Sigmoid colon (tissue), 6 donors: ENCODE measurements at regions not wholly inside any gene's neighbourhood (a gene's known extent, or its start where the extent isn't known, plus 50 kb on each side); places are given as distances from the start of the nearest gene placed in this dataset.

Source experiments
- DNase-seq: peaks from one replicate; pipeline ENCODE4 v3.0.0-alpha.2; 2019
- H3K27ac ChIP-seq, 4 donors: fragments of 200-600 bp; sonication (generic); one replicate each; pipeline ENCODE4 v1.5.1; 2016 to 2019; ENCODE audit warnings: mild to moderate bottlenecking in 1 of 4
- H3K27me3 ChIP-seq, 3 donors: fragments of 200-600 bp; sonication (generic); one replicate each; pipeline ENCODE4 v1.5.1; 2019; ENCODE audit warnings: mild to moderate bottlenecking in 1 of 3
- H3K36me3 ChIP-seq, 4 donors: fragments of 200-600 bp; sonication (generic); one replicate each; pipeline ENCODE4 v1.5.1; 2016 to 2019
- H3K4me1 ChIP-seq, 4 donors: fragments of 200-600 bp; sonication (generic); one replicate each; pipeline ENCODE4 v1.5.1; 2017 to 2019
- H3K4me3 ChIP-seq, 4 donors: fragments of 200-600 bp; sonication (generic); one replicate each; pipeline ENCODE4 v1.5.1; 2017 to 2019; ENCODE audit warnings: mild to moderate bottlenecking in 2 of 4, moderate library complexity in 1 of 4
- H3K9me3 ChIP-seq, 4 donors: fragments of 200-600 bp in 3 of 4; sonication (generic) in 3 of 4; one replicate each; pipeline versions ENCODE4 v1.5.1 to v1.6.1; 2013 to 2019
- EP300 ChIP-seq, 4 donors: sonication (generic); formaldehyde crosslinking; IDR thresholded peaks; one replicate each; pipeline ENCODE4 v1.6.1; 2017; ENCODE audit warnings: antibody characterized with exemption in 4 of 4
- POLR2A ChIP-seq, 2 donors: fragments of 450-650 bp; IDR thresholded peaks; one replicate each; pipeline ENCODE4 v1.6.1; 2016; ENCODE audit warnings: antibody characterized with exemption in 2 of 2, mild to moderate bottlenecking in 2 of 2, moderate library complexity in 2 of 2
- POLR2AphosphoS5 ChIP-seq, 4 donors: sonication (generic); formaldehyde crosslinking; IDR thresholded peaks; one replicate each; pipeline ENCODE4 v1.6.1; 2017; ENCODE audit warnings: antibody characterized with exemption in 4 of 4
- WGBS, 2 donors: extraction: QIAGEN DNeasy Blood & Tissue Kit; methylation state at CpG; one replicate each; pipeline ENCODE4 v1.1.7; 2013; 5-methylcytosine and 5-hydroxymethylcytosine counted together
- intact Hi-C: fragments of 100-400 bp; cut with DNase I; formaldehyde crosslinking; loops from one replicate; pipeline ENCODE4 v1.15.1; 2023
- TF ChIP-seq, protein P1 (sequence below), 4 experiments: fragments of 450-650 bp in 3 of 4; fragments of 200-600 bp in 1 of 4; IDR thresholded peaks; one replicate each; pipeline ENCODE4 v1.5.1; 2016 to 2019; ENCODE audit warnings: antibody characterized with exemption in 4 of 4, mild to moderate bottlenecking in 3 of 4, moderate library complexity in 2 of 4
- donor health status: healthy with polysubstance abuse.
- donor health status: healthy.

GRCh38 chr9:20199111-20199510, 410.3 kb upstream of the SLC24A2 start:
- no peak for TF ChIP-seq POLR2AphosphoS5 (IDR thresholded peaks at IDR 0.05)
- TF ChIP-seq, protein P1, sequence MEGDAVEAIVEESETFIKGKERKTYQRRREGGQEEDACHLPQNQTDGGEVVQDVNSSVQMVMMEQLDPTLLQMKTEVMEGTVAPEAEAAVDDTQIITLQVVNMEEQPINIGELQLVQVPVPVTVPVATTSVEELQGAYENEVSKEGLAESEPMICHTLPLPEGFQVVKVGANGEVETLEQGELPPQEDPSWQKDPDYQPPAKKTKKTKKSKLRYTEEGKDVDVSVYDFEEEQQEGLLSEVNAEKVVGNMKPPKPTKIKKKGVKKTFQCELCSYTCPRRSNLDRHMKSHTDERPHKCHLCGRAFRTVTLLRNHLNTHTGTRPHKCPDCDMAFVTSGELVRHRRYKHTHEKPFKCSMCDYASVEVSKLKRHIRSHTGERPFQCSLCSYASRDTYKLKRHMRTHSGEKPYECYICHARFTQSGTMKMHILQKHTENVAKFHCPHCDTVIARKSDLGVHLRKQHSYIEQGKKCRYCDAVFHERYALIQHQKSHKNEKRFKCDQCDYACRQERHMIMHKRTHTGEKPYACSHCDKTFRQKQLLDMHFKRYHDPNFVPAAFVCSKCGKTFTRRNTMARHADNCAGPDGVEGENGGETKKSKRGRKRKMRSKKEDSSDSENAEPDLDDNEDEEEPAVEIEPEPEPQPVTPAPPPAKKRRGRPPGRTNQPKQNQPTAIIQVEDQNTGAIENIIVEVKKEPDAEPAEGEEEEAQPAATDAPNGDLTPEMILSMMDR (IDR thresholded peaks at IDR 0.05): no peak
- TF ChIP-seq POLR2A (IDR thresholded peaks at IDR 0.05): no peak
- TF ChIP-seq EP300 (IDR thresholded peaks at IDR 0.05): no peak
- Histone ChIP-seq H3K4me1 (peaks cover 0 to 18% (median 10%) of the 10 kb centered on the region in 4 donors), H3K27me3 (no peaks in the 10 kb centered on the region), H3K27ac (no peak overlapping the region), H3K36me3 (no peaks in the 10 kb centered on the region), H3K4me3 (no peak overlapping the region), H3K9me3 (no peaks in the 10 kb centered on the region)
- no peak for DNase-seq
- 45 to 93% methylated on average over 2 of the region's 2 CpGs for WGBS, 2 donors
- intact Hi-C loops: no loop called here

DNA sequence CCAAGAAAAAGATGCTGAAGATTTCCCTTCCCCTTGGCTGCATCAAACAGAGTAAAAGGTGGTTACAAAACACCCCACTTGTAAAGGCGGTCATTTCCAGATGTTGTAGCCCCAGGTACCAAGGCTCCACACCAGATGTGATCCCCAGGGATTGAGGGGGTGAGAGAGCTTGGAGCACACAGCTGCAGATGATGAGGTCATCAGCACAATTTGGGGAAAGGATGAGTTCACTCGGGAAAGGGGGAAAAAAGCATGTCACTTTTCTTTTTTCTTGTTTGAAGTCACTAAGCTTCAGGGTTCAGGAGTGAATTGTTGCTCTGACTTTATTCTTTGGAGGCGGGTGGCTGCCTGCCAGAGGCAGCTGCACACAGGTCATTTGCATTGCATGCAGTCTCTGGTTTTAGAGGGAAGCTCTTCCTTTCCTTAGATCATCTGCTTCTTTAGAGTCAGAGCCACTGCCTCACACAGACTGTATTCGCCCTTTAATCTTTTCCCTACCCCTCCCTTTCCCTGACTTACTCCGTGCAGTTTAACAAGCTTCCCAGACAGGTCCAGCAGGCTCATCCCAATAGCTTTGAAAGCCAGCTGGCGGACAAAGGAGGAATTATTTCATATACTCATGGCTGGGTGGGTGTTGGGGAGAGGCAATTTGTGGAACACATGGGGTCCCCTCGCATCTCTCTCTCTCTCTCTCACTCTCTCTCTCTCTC, 409.3 kb upstream of the SLC24A2 start:
- no peak for DNase-seq
- WGBS, 2 donors: 17 to 47% methylated on average over 7 of the region's 7 CpGs

GRCh38 chr9:20191228-20191840, 402.5 kb upstream of the SLC24A2 start:
- no peak overlapping the region for H3K27ac ChIP-seq
- H3K4me1 ChIP-seq: no peaks in the 10 kb centered on the region
- no peak overlapping the region for H3K4me3 ChIP-seq
- H3K36me3 ChIP-seq: no peaks in the 10 kb centered on the region
- H3K27me3 ChIP-seq: no peaks in the 10 kb centered on the region
- no peaks in the 10 kb centered on the region for H3K9me3 ChIP-seq
- no peak for DNase-seq
- TF ChIP-seq, protein P1 (IDR thresholded peaks at IDR 0.05): no peak
- TF ChIP-seq POLR2A (IDR thresholded peaks at IDR 0.05) (no peak), EP300 (IDR thresholded peaks at IDR 0.05) (no peak), POLR2AphosphoS5 (IDR thresholded peaks at IDR 0.05) (no peak)
- WGBS, 2 donors: 53 to 69% methylated on average over 4 of the region's 4 CpGs
- intact Hi-C loops: no loop called here

More for the DNA sequence above, 409.3 kb upstream of the SLC24A2 start:
- H3K9me3 ChIP-seq: no peaks in the 10 kb centered on the region
- TF ChIP-seq EP300 (IDR thresholded peaks at IDR 0.05): no peak
- TF ChIP-seq, protein P1 (IDR thresholded peaks at IDR 0.05): no peak
- TF ChIP-seq POLR2AphosphoS5 (IDR thresholded peaks at IDR 0.05): no peak
- no peak for TF ChIP-seq POLR2A (IDR thresholded peaks at IDR 0.05)
- H3K27ac ChIP-seq: no peak overlapping the region
- intact Hi-C loops: no loop called here
- peaks cover 0 to 18% (median 10%) of the 10 kb centered on the region in 4 donors for H3K4me1 ChIP-seq
- no peaks in the 10 kb centered on the region for H3K36me3 ChIP-seq
- H3K4me3 ChIP-seq: no peak overlapping the region
- H3K27me3 ChIP-seq: no peaks in the 10 kb centered on the region

GRCh38 chr9:20189871-20190270, 401.0 kb upstream of the SLC24A2 start:
- no peaks in the 10 kb centered on the region for H3K9me3 ChIP-seq
- TF ChIP-seq POLR2A (IDR thresholded peaks at IDR 0.05) (no peak), POLR2AphosphoS5 (IDR thresholded peaks at IDR 0.05) (no peak), EP300 (IDR thresholded peaks at IDR 0.05) (no peak)
- TF ChIP-seq, protein P1 (IDR thresholded peaks at IDR 0.05): no peak
- H3K27me3 ChIP-seq: no peaks in the 10 kb centered on the region
- no peaks in the 10 kb centered on the region for H3K4me1 ChIP-seq
- no peak for DNase-seq
- no peaks in the 10 kb centered on the region for H3K36me3 ChIP-seq
- intact Hi-C loops: no loop called here
- WGBS, 2 donors: 65 to 70% methylated on average over 4 of the region's 4 CpGs
- H3K27ac ChIP-seq: no peak overlapping the region
- H3K4me3 ChIP-seq: no peak overlapping the region
